C4-2B (cell line): ENCODE measurements at regions not wholly inside any gene's neighbourhood (a gene's known extent, or its start where the extent isn't known, plus 50 kb on each side); places are given as distances from the start of the nearest gene placed in this dataset.

Experiments
- H3K27ac ChIP-seq: fragments of 450-650 bp; 2 replicates; pipeline ENCODE4 v1.5.1; 2017
- CTCF ChIP-seq: fragments of 450-650 bp; conservative IDR thresholded peaks from 2 replicates; pipeline ENCODE4 v1.5.1; 2017; ENCODE audit warnings: mild to moderate bottlenecking
- ZFX ChIP-seq: fragments of 450-650 bp; IDR thresholded peaks from 2 replicates; pipeline ENCODE4 v1.6.1; 2017

GRCh38 chr1:195769461-195769860 is 838.8 kb downstream of the KCNT2 start:
- TF ChIP-seq ZFX (no peak), CTCF (no peak)
- no peak overlapping the region for H3K27ac ChIP-seq

- TF ChIP-seq CTCF (no peak), ZFX (no peak)
These were observed 839.3 kb downstream of the KCNT2 start for GRCh38 chr1:195768936-195769335.

GRCh38 chr1:195768377-195768776 is 839.9 kb downstream of the KCNT2 start:
- TF ChIP-seq ZFX (no peak), CTCF (no peak)
- no peak overlapping the region for H3K27ac ChIP-seq

More at GRCh38 chr1:195768936-195769335, 839.3 kb downstream of the KCNT2 start:
- no peak overlapping the region for H3K27ac ChIP-seq

- TF ChIP-seq CTCF = no peak
- H3K27ac ChIP-seq = no peak overlapping the region
These were observed 841.5 kb downstream of the KCNT2 start for GRCh38 chr1:195766709-195767108.

GRCh38 chr1:195765099-195765498 is 843.1 kb downstream of the KCNT2 start:
- H3K27ac ChIP-seq = no peak overlapping the region
- TF ChIP-seq CTCF = no peak
- no peak for TF ChIP-seq ZFX

GRCh38 chr1:195763907-195764374 is 844.3 kb downstream of the KCNT2 start:
- no peak for TF ChIP-seq CTCF
- no peak for TF ChIP-seq ZFX
- no peak overlapping the region for H3K27ac ChIP-seq

- TF ChIP-seq CTCF (no peak), ZFX (no peak)
- no peak overlapping the region for H3K27ac ChIP-seq
These were observed 844.9 kb downstream of the KCNT2 start for GRCh38 chr1:195763146-195763906.
